Neural progenitor cell (in vitro differentiated cells): ENCODE measurements at regions not wholly inside any gene's neighbourhood (a gene's known extent, or its start where the extent isn't known, plus 50 kb on each side); places are given as distances from the start of the nearest gene placed in this dataset.

ENCODE experiments used
- DNase-seq: peaks from one replicate; pipeline ENCODE4 v3.0.0-alpha.2; 2016; ENCODE audit warnings: low spot score
- H2AFZ ChIP-seq: fragments of 200-600 bp; sonication (generic); replicated peaks from 2 replicates; pipeline ENCODE4 v1.6.1; 2016; ENCODE audit warnings: antibody characterized with exemption
- H3F3A ChIP-seq: fragments of 200-600 bp; sonication (generic); 2 replicates; pipeline ENCODE4 v1.6.1; 2016; ENCODE audit warnings: antibody characterized with exemption, low read depth
- H3K27ac ChIP-seq: fragments of 200-600 bp; sonication (generic); 2 replicates; pipeline ENCODE4 v1.5.1; 2016; ENCODE audit warnings: mild to moderate bottlenecking
- H3K27me3 ChIP-seq: fragments of 200-600 bp; sonication (generic); 2 replicates; pipeline ENCODE4 v1.6.1; 2016; ENCODE audit warnings: mild to moderate bottlenecking, moderate library complexity
- H3K36me3 ChIP-seq: fragments of 200-600 bp; sonication (generic); 2 replicates; pipeline ENCODE4 v1.5.1; 2016
- H3K4me1 ChIP-seq: fragments of 200-600 bp; sonication (generic); 2 replicates; pipeline ENCODE4 v1.6.1; 2016; ENCODE audit warnings: mixed run types
- H3K4me2 ChIP-seq: fragments of 200-600 bp; sonication (generic); 2 replicates; pipeline ENCODE4 v1.6.1; 2016
- H3K4me3 ChIP-seq: fragments of 200-600 bp; sonication (generic); 2 replicates; pipeline ENCODE4 v1.5.1; 2016
- H3K79me2 ChIP-seq: fragments of 200-600 bp; sonication (generic); 2 replicates; pipeline ENCODE4 v1.6.1; 2016; ENCODE audit warnings: low read depth
- H3K9ac ChIP-seq: fragments of 200-600 bp; sonication (generic); 2 replicates; pipeline ENCODE4 v1.6.1; 2016
- H3K9me3 ChIP-seq: fragments of 200-600 bp; sonication (generic); 2 replicates; pipeline ENCODE4 v1.5.1; 2016; ENCODE audit warnings: low read depth
- H4K20me1 ChIP-seq: fragments of 200-600 bp; sonication (generic); 2 replicates; pipeline ENCODE4 v1.6.1; 2016; ENCODE audit warnings: low read depth
- H3K27ac Mint-ChIP-seq: 3 replicates; pipeline ENCODE4 v1.8.0; 2021; ENCODE audit warnings: mixed read lengths
- H3K27me3 Mint-ChIP-seq: 2 replicates; pipeline ENCODE4 v1.8.0; 2022; ENCODE audit warnings: low read depth, mild to moderate bottlenecking, inconsistent platforms, moderate library complexity, mixed read lengths; ENCODE audit not compliant: insufficient read depth
- H3K36me3 Mint-ChIP-seq: 3 replicates; pipeline ENCODE4 v1.8.0; 2021; ENCODE audit warnings: mixed read lengths
- H3K4me1 Mint-ChIP-seq: 3 replicates; pipeline ENCODE4 v1.8.0; 2021; ENCODE audit warnings: mixed read lengths
- H3K4me3 Mint-ChIP-seq: 3 replicates; pipeline ENCODE4 v1.8.0; 2021; ENCODE audit warnings: mild to moderate bottlenecking, moderate library complexity, mixed read lengths
- H3K9me3 Mint-ChIP-seq: 3 replicates; pipeline ENCODE4 v1.8.0; 2020; ENCODE audit warnings: mixed read lengths
- CTCF ChIP-seq: fragments of 200-600 bp; sonication (generic); IDR thresholded peaks from 2 replicates; pipeline ENCODE4 v1.5.1; 2017; ENCODE audit warnings: antibody characterized with exemption, mild to moderate bottlenecking
- EZH2 ChIP-seq: fragments of 200-600 bp; sonication (generic); IDR thresholded peaks from 2 replicates; pipeline ENCODE4 v1.6.1; 2017; ENCODE audit warnings: antibody characterized with exemption, mild to moderate bottlenecking, moderate library complexity
- EZH2phosphoT487 ChIP-seq: fragments of 200-600 bp; sonication (generic); IDR thresholded peaks from 2 replicates; pipeline ENCODE4 v1.6.1; 2017; ENCODE audit warnings: antibody characterized with exemption

DNA sequence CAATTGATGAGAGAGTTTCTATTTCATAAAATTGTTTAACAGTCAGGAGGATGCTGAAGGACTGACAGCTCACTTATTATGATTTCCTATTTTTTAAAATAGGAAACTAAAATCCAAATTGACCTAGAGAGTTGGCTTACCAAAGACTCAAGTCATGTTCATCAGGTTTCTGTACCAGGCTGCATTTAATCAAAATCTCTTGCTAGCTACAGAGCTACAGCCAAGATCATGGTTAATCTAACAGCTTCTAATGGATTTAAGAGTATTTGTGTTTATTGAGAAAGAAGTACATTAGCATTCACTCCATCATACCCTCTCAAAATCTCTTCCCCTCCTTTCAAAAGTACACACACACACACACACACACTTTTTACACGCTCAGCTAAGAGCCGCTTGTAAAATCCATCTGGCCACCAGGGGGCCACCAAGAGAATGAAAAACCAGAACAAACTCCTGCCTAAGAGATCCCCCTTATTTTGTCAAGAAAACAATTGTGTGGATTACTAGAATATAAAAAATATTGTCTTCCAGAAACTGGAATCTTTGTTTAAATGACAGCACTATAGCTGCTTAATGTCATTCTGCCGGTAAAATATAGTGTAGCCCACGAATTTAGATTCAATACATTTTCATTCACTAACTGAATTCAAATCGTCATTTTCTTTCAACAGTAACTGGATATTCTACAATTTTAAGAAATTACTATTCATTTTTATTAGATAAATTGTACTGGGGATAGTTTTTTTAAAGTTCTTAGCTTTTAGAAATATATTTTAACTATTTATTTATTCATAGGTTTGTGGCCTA lies 334.0 kb downstream of the BTG1 start:
- no peaks in the 10 kb centered on the region for H3K79me2 ChIP-seq
- no peaks in the 10 kb centered on the region for H3K36me3 ChIP-seq
- H3K9ac ChIP-seq: no peak overlapping the region
- H3K4me1 Mint-ChIP-seq: no peaks in the 10 kb centered on the region
- no peaks in the 10 kb centered on the region for H3K27me3 Mint-ChIP-seq
- no peaks in the 10 kb centered on the region for H4K20me1 ChIP-seq
- H3K4me1 ChIP-seq: no peaks in the 10 kb centered on the region
- H3K27ac ChIP-seq: no peak overlapping the region
- H3K9me3 ChIP-seq: no peaks in the 10 kb centered on the region
- H3K4me2 ChIP-seq: no peak overlapping the region
- H3F3A ChIP-seq: no peaks in the 10 kb centered on the region
- H3K4me3 Mint-ChIP-seq: no peak overlapping the region
- no peak overlapping the region for H2AFZ ChIP-seq
- H3K36me3 Mint-ChIP-seq: no peaks in the 10 kb centered on the region
- H3K4me3 ChIP-seq: no peak overlapping the region
- no peak overlapping the region for H3K27ac Mint-ChIP-seq
- no peaks in the 10 kb centered on the region for H3K27me3 ChIP-seq
- TF ChIP-seq EZH2phosphoT487 (no peak), CTCF (peak; percentile 97), EZH2 (no peak)
- DNase-seq: peak; percentile 66
- H3K9me3 Mint-ChIP-seq: peaks cover 17% of the 10 kb centered on the region

GRCh38 chr12:91810531-91811451 lies 334.9 kb downstream of the BTG1 start:
- Mint-ChIP-seq H3K4me1 (no peaks in the 10 kb centered on the region), H3K27me3 (no peaks in the 10 kb centered on the region), H3K36me3 (no peaks in the 10 kb centered on the region), H3K4me3 (no peak overlapping the region), H3K27ac (no peak overlapping the region), H3K9me3 (peaks cover 23% of the 10 kb centered on the region)
- Histone ChIP-seq H3K79me2 (no peaks in the 10 kb centered on the region), H3K9me3 (no peaks in the 10 kb centered on the region), H3K4me3 (no peak overlapping the region), H3F3A (no peaks in the 10 kb centered on the region), H3K27ac (no peak overlapping the region), H3K4me1 (no peaks in the 10 kb centered on the region), H2AFZ (no peak overlapping the region), H3K9ac (no peak overlapping the region), H3K4me2 (no peak overlapping the region), H3K36me3 (no peaks in the 10 kb centered on the region), H4K20me1 (no peaks in the 10 kb centered on the region), H3K27me3 (no peaks in the 10 kb centered on the region)
- TF ChIP-seq EZH2phosphoT487 (no peak), EZH2 (no peak), CTCF (no peak)
- DNase-seq: no peak

DNA sequence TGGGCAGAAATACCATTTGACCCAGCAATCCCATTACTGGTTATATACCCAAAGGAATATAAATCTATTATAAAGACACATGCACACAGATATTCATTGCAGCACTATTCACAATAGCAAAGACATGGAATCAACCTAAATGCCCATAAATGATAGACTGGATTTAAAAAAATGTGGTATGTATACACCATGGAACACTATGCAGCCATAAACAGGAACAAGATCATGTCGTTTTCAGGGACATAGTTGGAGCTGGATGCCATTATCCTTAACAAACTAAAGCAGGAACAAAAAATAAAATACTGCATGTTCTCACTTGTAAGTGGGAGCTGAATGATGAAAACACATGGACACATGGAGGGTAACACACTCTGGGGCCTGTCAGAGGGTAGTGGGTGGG lies 335.6 kb downstream of the BTG1 start:
- no peaks in the 10 kb centered on the region for H3F3A ChIP-seq
- Mint-ChIP-seq H3K27me3 (no peaks in the 10 kb centered on the region), H3K36me3 (no peaks in the 10 kb centered on the region), H3K9me3 (peaks cover 27% of the 10 kb centered on the region), H3K27ac (no peak overlapping the region), H3K4me1 (no peaks in the 10 kb centered on the region), H3K4me3 (no peak overlapping the region)
- DNase-seq: no peak
- H3K4me1 ChIP-seq: no peaks in the 10 kb centered on the region
- no peak overlapping the region for H2AFZ ChIP-seq
- no peak overlapping the region for H3K27ac ChIP-seq
- no peaks in the 10 kb centered on the region for H3K36me3 ChIP-seq
- H3K27me3 ChIP-seq: no peaks in the 10 kb centered on the region
- TF ChIP-seq EZH2phosphoT487 (no peak), EZH2 (no peak), CTCF (no peak)
- H3K4me3 ChIP-seq: no peak overlapping the region
- no peaks in the 10 kb centered on the region for H3K9me3 ChIP-seq
- no peaks in the 10 kb centered on the region for H3K79me2 ChIP-seq
- no peak overlapping the region for H3K9ac ChIP-seq
- H3K4me2 ChIP-seq: no peak overlapping the region
- H4K20me1 ChIP-seq: no peaks in the 10 kb centered on the region
